Endothelial cell of umbilical vein (primary cell): ENCODE measurements at regions not wholly inside any gene's neighbourhood (a gene's known extent, or its start where the extent isn't known, plus 50 kb on each side); places are given as distances from the start of the nearest gene placed in this dataset.

ENCODE experiments used
- BruUV-seq: library from RNA; stranded (reverse); fragments of 400-500 nt; replicated peaks from 2 replicates; lab custom pipeline; 2021; lab: Mats Ljungman, UMichigan
- CTCF ChIA-PET: fragments of 300-600, 350-600 bp; sonication (Branson Sonifier 250); formaldehyde crosslinking; loops from one replicate; lab custom pipeline; 2021; ENCODE audit warnings: antibody characterized with exemption, inconsistent platforms; lab: Charles Lee
- POLR2A ChIA-PET: fragments of 300-600, 350-600 bp; sonication (Branson Sonifier 250); formaldehyde crosslinking; loops from one replicate; lab custom pipeline; 2021; ENCODE audit warnings: antibody characterized with exemption, inconsistent platforms; lab: Charles Lee
- DNase-seq: peaks from one replicate; pipeline ENCODE4 v3.0.0-alpha.2; 2011; ENCODE audit warnings: low read depth, low spot score
- FAIRE-seq: peaks from 2 replicates; lab custom pipeline; 2011; peaks lifted over from hg19 to GRCh38; lab: Jason Lieb, UNC
- H2AFZ ChIP-seq: 2 replicates; pipeline ENCODE4 v1.6.0; 2012; ENCODE audit warnings: low read depth, low read length, control low read depth, inconsistent platforms
- H3K27ac ChIP-seq: 2 replicates; pipeline ENCODE4 v1.5.1; 2011; ENCODE audit warnings: low read depth, mild to moderate bottlenecking, control low read depth, low read length, moderate library complexity; ENCODE audit not compliant: insufficient read depth
- H3K27me3 ChIP-seq, 2 experiments: 2 replicates each; pipeline versions ENCODE4 v1.6.0 to v1.6.1; 2011; ENCODE audit warnings: low read length in 2 of 2, mixed read lengths in 1 of 2; ENCODE audit not compliant: control insufficient read depth in 2 of 2, insufficient read depth in 2 of 2
- H3K36me3 ChIP-seq, 2 experiments: 2 replicates in 1 of 2; 3 replicates in 1 of 2; pipeline ENCODE4 v1.5.1; 2011; ENCODE audit warnings: low read length in 2 of 2, mild to moderate bottlenecking in 1 of 2, moderate library complexity in 1 of 2; ENCODE audit not compliant: control insufficient read depth in 2 of 2, insufficient read depth in 2 of 2; ENCODE audit errors: extremely low read depth in 1 of 2
- H3K4me1 ChIP-seq: 3 replicates; pipeline ENCODE4 v1.5.1; 2011; ENCODE audit warnings: mild to moderate bottlenecking, low read length; ENCODE audit not compliant: control insufficient read depth, insufficient read depth; ENCODE audit errors: extremely low read depth
- H3K4me2 ChIP-seq: 2 replicates; pipeline ENCODE4 v1.6.1; 2011; ENCODE audit warnings: low read length, control low read depth, mixed read lengths; ENCODE audit not compliant: insufficient read depth
- H3K4me3 ChIP-seq, 3 experiments: fragments of 200-600 bp in 1 of 3; sonication (generic), shearing (Covaris generic) in 1 of 3; replicated peaks in 1 of 3; 2 replicates each; pipeline ENCODE4 v1.5.1; 2011 to 2016; ENCODE audit warnings: control low read depth in 3 of 3, low read length in 3 of 3, mild to moderate bottlenecking in 2 of 3, inconsistent platforms in 1 of 3, low read depth in 1 of 3, moderate library complexity in 1 of 3; ENCODE audit not compliant: insufficient read depth in 1 of 3
- H3K79me2 ChIP-seq: 2 replicates; pipeline ENCODE4 v1.6.0; 2012; ENCODE audit warnings: low read length, inconsistent platforms; ENCODE audit not compliant: control insufficient read depth, insufficient read depth
- H3K9ac ChIP-seq: replicated peaks from 2 replicates; pipeline ENCODE3; 2011; ENCODE audit warnings: low read length, control low read depth; ENCODE audit not compliant: insufficient read depth; ENCODE audit errors: extremely low read depth
- H3K9me1 ChIP-seq: replicated peaks from 3 replicates; pipeline ENCODE4 v1.6.0; 2011; ENCODE audit warnings: mild to moderate bottlenecking, low read length; ENCODE audit not compliant: control insufficient read depth, insufficient read depth; ENCODE audit errors: extremely low read depth
- H3K9me3 ChIP-seq: replicated peaks from 2 replicates; pipeline ENCODE4 v1.5.1; 2012; ENCODE audit warnings: low read length, inconsistent platforms; ENCODE audit not compliant: control insufficient read depth, insufficient read depth
- H4K20me1 ChIP-seq: replicated peaks from 2 replicates; pipeline ENCODE3; 2011; ENCODE audit warnings: mild to moderate bottlenecking, low read length; ENCODE audit not compliant: control insufficient read depth, insufficient read depth; ENCODE audit errors: extremely low read depth
- EZH2 ChIP-seq: IDR thresholded peaks from 2 replicates; pipeline ENCODE4 v1.6.1; 2012; ENCODE audit warnings: borderline replicate concordance, low read depth, mild to moderate bottlenecking, moderate library complexity, low read length, inconsistent platforms; ENCODE audit not compliant: severe bottlenecking
- FOS ChIP-seq: IDR thresholded peaks from 2 replicates; pipeline ENCODE4 v1.6.1; 2011; ENCODE audit warnings: mild to moderate bottlenecking, low read length, moderate library complexity, borderline replicate concordance; ENCODE audit not compliant: insufficient read depth
- GATA2 ChIP-seq: IDR thresholded peaks from 2 replicates; pipeline ENCODE4 v1.7.0; 2011; ENCODE audit warnings: low read depth, mild to moderate bottlenecking, moderate library complexity, mixed read lengths, low read length; ENCODE audit not compliant: insufficient read length, insufficient read depth
- JUN ChIP-seq: IDR thresholded peaks from 2 replicates; pipeline ENCODE4 v1.6.1; 2011; ENCODE audit warnings: borderline replicate concordance, low read depth; ENCODE audit not compliant: insufficient read length, insufficient read depth
- MYC ChIP-seq: IDR thresholded peaks from one replicate; pipeline ENCODE4 v1.6.1; 2011; ENCODE audit warnings: mild to moderate bottlenecking, low read depth, low read length
- POLR2A ChIP-seq: IDR thresholded peaks from 2 replicates; pipeline ENCODE4 v1.6.1; 2012; ENCODE audit warnings: low read depth, mild to moderate bottlenecking, control low read depth, low read length
- POLR2AphosphoS5 ChIP-seq: IDR thresholded peaks from 2 replicates; pipeline ENCODE4 v1.6.1; 2012; ENCODE audit warnings: low read depth, mild to moderate bottlenecking, control low read depth, low read length, moderate library complexity; ENCODE audit not compliant: insufficient read depth
- dilution Hi-C: fragments of 300-500 bp; cut with MboI; formaldehyde crosslinking; loops from one replicate; pipeline ENCODE4 v1.15.0; 2019; ENCODE audit warnings: low sequenced_read_pairs; ENCODE audit not compliant: extremely low pct_ligation_motif_present
- intact Hi-C: fragments of 100-400 bp; cut with micrococcal nuclease; formaldehyde crosslinking; loops from one replicate; pipeline ENCODE4 v1.10.0; 2022
- TF ChIP-seq, protein P1 (sequence below): IDR thresholded peaks from 2 replicates; pipeline ENCODE4 v1.6.1; 2011; ENCODE audit not compliant: insufficient read depth, insufficient read length
- TF ChIP-seq, protein P2 (sequence below), 2 donors: IDR thresholded peaks; 1 replicate in 1 of 2; 2 replicates in 1 of 2; pipeline ENCODE4 v1.5.1; 2011; ENCODE audit warnings: low read length in 2 of 2, mild to moderate bottlenecking in 2 of 2, moderate library complexity in 2 of 2, control low read depth in 1 of 2, inconsistent platforms in 1 of 2, low read depth in 1 of 2; ENCODE audit not compliant: insufficient read depth in 1 of 2; ENCODE audit errors: extremely low read depth in 1 of 2

DNA sequence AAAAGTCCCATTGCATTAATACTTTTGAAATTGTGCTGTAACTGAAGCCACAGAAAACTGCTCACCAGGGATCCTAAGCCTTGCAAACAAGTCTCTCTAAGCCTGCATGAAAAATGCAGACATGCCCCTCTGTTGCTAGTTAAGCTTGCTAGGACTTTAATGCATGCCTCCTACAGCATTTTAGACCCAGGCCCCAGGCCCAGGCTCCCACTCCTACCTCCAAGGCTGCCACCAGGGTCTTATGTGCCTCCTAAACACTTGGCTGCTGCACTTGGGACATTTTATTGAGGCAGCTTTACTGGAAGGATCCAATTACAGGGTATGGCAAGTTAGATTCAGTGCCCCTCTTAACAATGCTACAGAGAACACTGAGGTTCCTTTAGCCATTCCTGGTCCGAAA, 467.3 kb upstream of the CLINT1 start:
- no peak overlapping the region for H2AFZ ChIP-seq
- H3K79me2 ChIP-seq = no peaks in the 10 kb centered on the region
- H3K9me1 ChIP-seq = no peaks in the 10 kb centered on the region
- intact Hi-C loops = no loop called here
- H3K27ac ChIP-seq = no peak overlapping the region
- H3K9me3 ChIP-seq = no peaks in the 10 kb centered on the region
- no peak overlapping the region for H3K9ac ChIP-seq
- CTCF ChIA-PET = no interaction called here
- DNase-seq (no peak), FAIRE-seq (no peak)
- TF ChIP-seq, protein P1, sequence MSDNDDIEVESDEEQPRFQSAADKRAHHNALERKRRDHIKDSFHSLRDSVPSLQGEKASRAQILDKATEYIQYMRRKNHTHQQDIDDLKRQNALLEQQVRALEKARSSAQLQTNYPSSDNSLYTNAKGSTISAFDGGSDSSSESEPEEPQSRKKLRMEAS = no peak
- TF ChIP-seq GATA2 (no peak), FOS (no peak)
- H3K4me3 ChIP-seq = no peak overlapping the region
- no peaks in the 10 kb centered on the region for H3K4me1 ChIP-seq
- dilution Hi-C loops = no loop called here
- no peaks in the 10 kb centered on the region for H3K36me3 ChIP-seq
- no peaks in the 10 kb centered on the region for H4K20me1 ChIP-seq
- POLR2A ChIA-PET = no interaction called here
- no peak overlapping the region for H3K4me2 ChIP-seq
- no peaks in the 10 kb centered on the region for H3K27me3 ChIP-seq
- BruUV-seq = no TSS peak

DNA sequence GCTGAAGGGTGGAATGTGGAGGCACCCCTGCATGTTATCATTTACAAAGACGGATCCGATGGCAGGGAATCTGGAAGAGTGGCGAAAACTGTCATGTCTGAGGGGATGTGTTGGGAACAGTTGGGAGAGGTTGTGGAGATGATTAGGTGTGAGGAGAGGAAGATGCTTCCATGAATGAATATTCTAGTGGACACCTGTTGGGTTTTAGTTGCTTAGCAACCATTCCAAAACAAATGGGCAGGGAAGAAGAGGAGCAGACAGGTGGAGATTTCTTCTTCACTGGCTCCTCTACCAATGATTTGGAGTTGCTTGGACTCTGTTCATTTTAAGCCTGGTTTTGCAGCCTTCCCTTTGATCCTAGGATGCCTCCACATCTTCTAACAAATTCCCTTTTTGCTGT, 465.3 kb upstream of the CLINT1 start:
- Histone ChIP-seq H2AFZ (no peak overlapping the region), H3K9ac (no peak overlapping the region), H3K4me2 (no peak overlapping the region), H3K79me2 (no peaks in the 10 kb centered on the region), H3K9me3 (no peaks in the 10 kb centered on the region), H3K27me3 (no peaks in the 10 kb centered on the region), H3K4me1 (no peaks in the 10 kb centered on the region), H3K9me1 (no peaks in the 10 kb centered on the region), H4K20me1 (no peaks in the 10 kb centered on the region), H3K4me3 (no peak overlapping the region), H3K36me3 (no peaks in the 10 kb centered on the region), H3K27ac (no peak overlapping the region)
- POLR2A ChIA-PET = no interaction called here
- dilution Hi-C loops (no loop called here), intact Hi-C loops (no loop called here)
- BruUV-seq = no TSS peak
- no peak for FAIRE-seq
- no peak for DNase-seq
- CTCF ChIA-PET = no interaction called here
- TF ChIP-seq POLR2AphosphoS5 = no peak
- TF ChIP-seq MYC = no peak
- TF ChIP-seq, protein P1 = no peak
- no peak for TF ChIP-seq JUN
- no peak for TF ChIP-seq FOS
- no peak for TF ChIP-seq POLR2A
- TF ChIP-seq EZH2 = no peak
- TF ChIP-seq, protein P2, sequence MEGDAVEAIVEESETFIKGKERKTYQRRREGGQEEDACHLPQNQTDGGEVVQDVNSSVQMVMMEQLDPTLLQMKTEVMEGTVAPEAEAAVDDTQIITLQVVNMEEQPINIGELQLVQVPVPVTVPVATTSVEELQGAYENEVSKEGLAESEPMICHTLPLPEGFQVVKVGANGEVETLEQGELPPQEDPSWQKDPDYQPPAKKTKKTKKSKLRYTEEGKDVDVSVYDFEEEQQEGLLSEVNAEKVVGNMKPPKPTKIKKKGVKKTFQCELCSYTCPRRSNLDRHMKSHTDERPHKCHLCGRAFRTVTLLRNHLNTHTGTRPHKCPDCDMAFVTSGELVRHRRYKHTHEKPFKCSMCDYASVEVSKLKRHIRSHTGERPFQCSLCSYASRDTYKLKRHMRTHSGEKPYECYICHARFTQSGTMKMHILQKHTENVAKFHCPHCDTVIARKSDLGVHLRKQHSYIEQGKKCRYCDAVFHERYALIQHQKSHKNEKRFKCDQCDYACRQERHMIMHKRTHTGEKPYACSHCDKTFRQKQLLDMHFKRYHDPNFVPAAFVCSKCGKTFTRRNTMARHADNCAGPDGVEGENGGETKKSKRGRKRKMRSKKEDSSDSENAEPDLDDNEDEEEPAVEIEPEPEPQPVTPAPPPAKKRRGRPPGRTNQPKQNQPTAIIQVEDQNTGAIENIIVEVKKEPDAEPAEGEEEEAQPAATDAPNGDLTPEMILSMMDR (IDR thresholded peaks at IDR 0.05; ENCODE audit: extremely low read depth in 1 of 2, insufficient read depth in 1 of 2, low read depth in 1 of 2, low read length in 2 of 2) = no peak
- TF ChIP-seq GATA2 = no peak
